ENCODE measurements at regions not wholly inside any gene's neighbourhood (a gene's known extent, or its start where the extent isn't known, plus 50 kb on each side); places are given as distances from the start of the nearest gene placed in this dataset.
"Not testable (repeated sequence)": the region's sequence is repeated elsewhere in the genome, so short reads cannot be mapped to it uniquely, and the experiment has no call there.

DNA sequence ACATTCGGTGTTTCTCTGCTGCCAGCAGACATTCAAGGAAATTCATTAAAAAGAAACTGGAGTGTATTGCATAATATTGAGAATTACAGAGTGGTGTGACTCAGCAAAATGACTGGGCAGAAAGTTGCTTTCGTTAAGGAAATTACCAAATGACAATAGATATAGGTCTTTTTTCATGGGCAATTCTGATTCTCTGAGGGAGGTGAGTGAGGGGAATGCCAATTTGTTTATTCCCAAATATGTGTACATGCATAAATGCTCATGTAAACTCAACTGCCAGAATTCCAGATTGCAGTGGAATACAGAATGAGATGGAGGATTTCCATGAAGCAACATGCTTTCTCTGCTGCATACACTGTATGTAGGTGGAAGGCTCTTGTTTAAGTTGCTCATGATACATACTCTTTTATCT is 1730.1 kb downstream of the SLITRK5 start:
- DNase-seq, result peak; percentile 62

DNA sequence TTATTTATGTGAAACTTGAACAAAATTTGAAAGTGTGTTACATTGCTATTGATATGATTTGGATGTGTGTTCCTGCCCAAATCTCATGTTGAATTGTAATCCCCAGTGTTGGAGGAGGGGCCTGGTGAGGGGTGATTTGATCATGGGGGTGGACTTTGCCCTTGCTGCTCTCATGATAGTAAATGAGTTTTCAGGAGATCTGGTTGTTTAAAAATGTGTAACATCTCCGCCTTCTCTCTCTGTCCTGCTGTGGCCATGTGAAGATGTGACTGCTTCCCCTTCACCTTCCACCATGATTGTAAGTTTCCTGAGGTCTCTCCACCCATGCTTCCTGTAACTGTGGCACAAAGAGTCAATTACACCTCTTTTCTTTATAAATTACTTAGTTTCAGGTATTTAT is 1731.0 kb downstream of the SLITRK5 start:
- DNase-seq, result no peak

DNA sequence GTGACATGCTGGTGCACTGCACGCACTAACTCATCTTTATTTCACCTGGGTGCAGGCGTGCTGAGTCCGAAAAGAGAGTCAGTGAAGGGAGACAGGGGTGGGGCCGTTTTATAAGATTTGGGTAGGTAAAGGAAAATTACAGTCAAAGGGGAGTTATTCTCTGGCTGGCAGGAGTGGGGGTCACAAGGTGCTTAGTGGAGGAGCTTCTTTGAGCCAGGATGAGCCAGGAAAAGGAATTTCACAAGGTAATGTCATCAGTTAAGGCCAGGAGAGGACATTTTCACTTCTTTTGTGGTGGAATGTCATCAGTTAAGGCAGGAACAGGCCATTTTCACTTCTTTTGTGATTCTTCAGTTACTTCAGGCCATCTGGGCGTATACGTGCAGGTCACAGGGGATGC is 1734.9 kb downstream of the SLITRK5 start:
- not testable (repeated sequence) for DNase-seq

DNA sequence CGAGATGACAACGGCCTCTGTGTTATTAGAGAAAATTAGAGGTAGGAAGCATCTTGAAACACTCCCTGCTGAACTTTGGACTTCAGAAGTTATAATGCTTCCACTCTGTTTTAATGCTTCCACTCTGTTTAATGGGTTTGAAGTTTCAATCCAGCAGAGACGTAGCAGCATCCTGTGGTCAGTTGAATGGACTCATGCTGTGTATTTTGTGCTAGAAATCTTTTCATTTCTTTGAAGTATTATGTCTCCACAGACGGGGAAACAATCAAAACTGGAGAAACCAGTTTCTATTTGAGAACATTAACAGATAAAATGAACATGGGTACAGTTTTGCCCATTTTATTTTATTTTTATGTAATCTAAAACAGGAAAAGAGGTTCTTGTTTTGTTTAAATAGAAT is 1736.2 kb downstream of the SLITRK5 start:
- DNase-seq, result no peak

DNA sequence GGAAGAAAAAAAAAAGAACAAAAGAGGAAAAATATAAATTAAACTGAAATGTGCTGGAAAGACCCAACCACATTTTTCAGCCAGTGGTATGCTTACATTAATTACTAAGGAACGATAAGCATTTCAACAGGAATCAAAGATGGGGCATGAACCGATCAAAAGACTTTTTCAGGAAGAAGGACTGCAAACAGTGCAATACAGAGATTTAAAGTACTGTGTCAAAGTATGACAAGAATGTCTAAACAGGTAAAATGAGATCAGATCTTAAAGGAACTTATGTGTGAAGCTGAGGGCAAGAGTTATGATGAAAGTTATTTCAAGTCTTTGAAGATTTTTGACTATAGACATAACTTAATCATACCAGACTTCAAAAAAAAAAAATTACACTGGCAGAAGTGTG is 1761.8 kb downstream of the SLITRK5 start:
- DNase-seq, result no peak

DNA sequence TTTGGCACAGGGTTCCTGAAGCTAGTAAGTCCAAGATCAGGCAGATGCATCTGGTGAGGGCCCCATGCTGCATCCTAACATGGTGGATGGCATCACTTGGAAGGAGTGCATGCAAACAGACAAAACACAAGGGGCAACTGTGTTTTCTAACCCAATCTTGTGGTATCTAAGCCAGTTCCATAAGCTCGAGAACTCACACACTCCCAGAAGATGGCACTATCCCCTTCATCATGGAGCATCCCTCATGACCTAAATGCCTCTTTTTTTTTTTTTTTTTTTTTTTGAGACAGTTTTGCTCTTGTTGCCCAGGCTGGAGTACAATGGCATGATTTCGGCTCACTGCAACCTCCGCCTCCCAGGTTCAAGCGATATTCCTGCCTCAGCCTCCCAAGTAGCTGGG is 1763.5 kb downstream of the SLITRK5 start:
- DNase-seq, result not testable (repeated sequence)

DNA sequence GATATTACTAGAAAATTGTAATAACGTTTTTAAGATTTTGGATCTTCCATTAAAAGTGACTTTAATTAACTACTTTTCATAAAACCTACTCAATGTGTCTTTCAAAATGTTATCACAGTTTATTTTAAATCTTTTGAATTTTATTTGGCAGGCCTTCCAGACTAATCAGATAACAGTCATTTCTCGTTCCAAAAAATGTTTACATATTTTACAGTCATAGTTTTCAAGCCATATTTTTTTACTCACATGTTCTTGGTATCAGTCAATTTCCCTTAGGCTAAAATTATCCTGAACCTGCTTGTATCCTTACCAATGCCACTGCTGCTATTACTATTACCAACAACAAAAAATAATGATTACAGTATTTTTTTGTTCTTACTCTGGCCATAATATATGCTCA is 1783.5 kb downstream of the SLITRK5 start:
- DNase-seq, result no peak

DNA sequence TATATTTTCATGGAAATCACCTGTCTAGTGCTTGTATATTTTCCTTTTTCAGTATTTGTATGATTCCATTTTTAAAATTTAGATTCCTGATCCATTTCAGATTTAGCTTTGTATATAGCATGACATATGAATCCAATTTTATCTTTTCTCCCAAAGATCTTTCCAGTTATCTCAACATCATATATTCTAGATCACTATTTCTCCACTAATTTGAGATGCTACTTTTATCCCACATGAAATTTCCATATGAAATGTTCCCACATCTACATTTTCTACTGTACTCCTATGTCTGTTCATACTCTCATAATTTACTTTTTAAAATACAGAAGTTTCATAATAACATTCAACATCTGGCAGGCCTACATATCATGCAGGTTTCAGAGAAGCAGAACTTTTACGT is 1784.1 kb downstream of the SLITRK5 start:
- no peak for DNase-seq

DNA sequence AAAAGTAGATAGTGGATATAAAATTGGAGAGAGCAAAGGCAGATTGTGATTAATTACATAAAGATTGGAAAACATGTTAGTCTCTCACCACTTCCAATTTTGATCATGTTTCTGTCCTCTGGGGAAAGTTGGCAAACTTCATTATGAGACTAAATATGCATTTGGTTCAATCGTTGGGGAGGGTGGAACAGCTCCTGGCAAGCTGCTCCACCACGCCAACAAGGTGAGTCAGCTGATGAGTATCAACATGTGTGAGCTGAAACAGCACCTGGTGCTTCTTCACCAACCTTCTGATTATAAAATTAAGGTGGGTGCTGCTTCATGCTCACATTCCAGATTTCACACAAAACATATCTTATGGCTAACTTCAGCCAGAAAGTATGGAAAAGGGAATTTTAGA is 1784.6 kb downstream of the SLITRK5 start:
- DNase-seq, result no peak

DNA sequence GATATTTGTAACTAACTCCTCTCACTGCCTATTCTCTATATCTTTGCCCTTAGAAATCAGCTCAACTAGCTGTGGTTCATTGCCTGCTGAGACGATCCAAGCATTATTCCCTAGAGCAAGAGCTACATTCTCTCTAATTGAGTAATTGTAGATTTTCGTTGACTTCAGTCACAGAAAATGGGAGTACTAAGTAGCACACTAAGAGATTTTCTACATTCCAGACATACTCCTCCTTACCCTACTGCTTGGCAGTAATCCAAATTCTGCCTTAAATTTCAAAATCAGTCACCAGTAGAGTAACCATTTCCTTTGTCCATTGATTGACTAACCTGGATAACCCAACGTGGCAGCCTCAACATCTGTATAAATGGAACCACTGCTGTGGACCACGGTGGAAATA is 1786.8 kb downstream of the SLITRK5 start:
- peak; percentile 62 for DNase-seq

DNA sequence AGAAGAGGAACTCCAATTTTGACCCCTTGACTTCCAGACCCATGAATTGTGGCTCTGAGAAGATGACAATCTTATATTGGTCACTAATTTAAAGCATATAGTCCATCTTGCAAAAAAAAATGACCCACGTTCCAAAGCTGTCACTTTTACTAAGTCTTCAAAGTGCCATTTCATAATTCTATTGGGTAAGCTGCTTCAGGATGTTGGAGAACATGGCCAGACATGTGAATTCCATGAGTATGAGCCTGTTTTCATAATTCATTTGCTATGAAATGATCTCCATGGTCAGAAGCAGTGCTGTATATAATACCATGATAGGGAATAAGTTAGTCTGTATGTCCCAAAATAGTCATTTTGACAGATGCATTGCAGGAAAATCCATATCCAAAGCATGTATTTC is 1787.3 kb downstream of the SLITRK5 start:
- no peak for DNase-seq

DNA sequence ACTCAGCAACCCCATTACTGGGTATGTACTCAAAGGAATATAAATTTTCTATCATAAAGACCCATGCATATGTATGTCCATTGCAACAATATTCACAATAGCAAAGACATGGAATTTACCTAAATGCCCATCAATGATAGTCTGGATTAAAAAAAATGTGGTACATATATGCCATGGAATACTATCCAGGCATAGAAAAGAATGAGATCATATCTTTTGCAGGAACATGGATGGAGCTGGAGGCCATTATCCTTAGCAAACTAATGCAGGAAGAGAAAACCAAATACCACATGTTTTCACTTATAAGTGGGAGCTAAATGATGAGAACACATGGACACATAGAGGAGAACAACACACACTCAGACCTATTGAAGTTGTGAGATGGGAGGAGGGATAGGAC is 1789.7 kb downstream of the SLITRK5 start:
- not testable (repeated sequence) for DNase-seq

DNA sequence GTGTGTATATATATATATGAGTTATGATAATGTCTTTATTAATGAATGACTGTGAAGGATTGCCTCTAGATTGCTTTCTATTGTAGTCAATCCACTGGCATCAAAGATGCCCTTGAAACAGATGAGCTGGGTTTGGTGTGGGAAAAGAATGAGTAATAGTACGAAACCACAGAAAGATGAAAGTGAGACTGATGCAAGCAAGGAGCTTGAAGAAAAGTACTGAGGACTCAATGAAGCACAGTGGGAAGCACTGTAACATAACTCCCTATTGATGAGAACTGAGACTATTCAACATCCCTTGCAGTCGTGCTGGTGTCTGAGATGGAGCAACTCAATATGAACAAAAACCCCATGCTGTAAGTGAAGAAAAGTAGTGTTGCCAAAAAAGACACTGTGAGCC is 1794.2 kb downstream of the SLITRK5 start:
- peak; percentile 41 for DNase-seq

DNA sequence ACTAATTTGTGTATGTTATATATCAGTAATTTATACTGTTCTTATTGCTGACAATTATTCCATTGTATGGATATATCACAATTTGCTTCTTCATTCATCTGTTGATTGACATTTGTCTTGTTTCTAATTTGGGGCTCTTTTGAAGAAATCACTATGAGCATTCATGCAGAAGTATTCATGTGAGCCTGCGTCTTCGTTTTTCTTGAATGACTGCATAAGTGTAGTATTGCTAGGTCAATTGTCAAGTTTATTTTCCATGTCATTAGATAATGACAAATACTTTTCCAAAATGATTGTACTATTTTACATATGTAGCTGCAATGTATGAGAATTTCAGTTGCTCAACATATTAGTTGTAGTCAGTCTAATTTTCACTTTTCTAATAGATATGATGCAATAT is 1796.9 kb downstream of the SLITRK5 start:
- DNase-seq, result no peak

DNA sequence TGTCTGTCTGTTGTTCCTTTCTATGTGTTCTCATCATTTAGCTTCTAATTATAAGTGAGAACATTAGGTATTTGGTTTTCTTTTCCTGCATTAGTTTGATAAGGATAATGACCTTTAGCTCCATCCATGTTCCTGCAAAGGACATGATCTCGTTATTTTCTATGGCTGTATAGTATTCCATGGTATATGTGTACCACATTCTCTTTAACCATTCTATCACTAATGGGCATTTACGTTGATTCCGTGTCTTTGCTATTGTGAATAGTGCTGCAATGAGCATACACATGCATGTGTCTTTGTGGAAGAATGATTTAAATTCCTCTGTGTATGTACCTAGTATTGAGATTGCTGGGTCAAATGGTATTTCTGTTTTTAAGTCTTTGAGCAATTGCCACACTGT is 1799.7 kb downstream of the SLITRK5 start:
- no peak for DNase-seq

DNA sequence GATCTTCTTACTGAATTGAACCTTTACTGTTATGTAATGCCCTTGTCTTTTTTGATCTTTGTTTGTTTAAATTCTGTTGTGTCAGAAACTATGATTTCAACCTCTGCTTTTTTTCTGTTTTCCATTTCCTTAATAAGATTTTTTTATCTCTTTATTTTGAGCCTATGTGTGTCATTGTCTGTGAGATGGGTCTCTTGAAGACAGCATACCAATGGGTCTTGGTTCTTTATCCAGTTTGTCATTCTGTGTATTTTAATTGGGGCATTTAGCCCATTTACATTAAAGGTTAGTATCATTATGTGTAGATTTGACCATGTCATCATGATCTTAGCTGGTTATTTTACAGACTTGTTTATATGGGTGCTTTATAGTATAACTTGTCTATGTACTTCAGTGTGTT is 1803.3 kb downstream of the SLITRK5 start:
- no peak for DNase-seq

DNA sequence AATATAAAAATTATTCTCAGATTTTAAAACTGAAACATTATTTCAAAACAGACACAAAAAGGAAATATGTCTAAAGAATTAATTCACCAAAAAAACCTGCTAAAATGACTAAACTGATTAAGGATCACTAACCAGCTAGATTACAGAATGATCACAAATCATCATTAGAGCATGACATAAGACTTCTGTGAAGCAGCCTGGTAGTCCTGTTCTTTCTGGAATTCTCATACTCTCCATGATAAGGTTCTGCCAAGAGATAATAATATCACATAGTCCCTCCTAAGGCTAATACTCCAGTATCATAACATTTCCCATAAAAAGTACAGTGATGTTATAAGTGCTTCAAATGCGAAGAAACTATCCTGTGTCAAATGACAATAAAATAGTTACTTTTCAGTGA is 1814.9 kb downstream of the SLITRK5 start:
- no peak for DNase-seq

DNA sequence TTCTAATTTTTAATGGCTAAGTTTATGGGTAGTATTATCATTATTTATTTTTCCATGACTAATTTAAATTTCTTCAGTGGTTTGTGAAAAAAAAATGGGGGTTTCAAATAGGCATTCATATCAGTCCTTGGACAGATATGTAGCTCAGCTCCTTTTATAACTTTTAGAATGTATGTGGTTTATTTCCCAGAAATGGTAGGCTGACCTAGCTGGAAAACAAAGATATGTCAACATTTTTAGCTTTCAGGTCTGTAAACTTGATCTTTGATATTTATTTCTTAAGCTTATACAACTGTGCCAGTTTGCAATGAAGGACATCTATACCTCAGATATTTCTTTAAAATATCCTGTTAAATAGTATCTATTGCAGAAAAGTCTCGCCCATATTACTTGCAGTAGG is 1815.5 kb downstream of the SLITRK5 start:
- no peak for DNase-seq

DNA sequence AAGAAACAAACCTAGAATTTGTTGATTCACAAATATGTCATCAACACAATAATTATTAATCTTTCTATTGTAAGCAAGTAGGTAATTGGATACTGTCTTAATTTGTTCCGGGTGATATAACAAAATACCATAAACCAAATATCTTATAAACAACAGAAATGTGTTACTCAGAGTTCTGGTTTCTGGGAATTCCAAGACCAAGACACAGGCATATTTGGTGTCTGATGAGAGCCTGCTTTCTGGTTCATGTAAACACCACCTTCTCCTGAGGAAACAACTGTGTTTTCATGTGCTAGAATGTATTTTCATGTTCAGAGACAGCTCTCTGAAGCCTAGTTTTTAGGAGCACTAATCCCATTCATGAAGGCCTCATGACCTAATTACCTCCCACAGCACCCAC is 1819.5 kb downstream of the SLITRK5 start:
- DNase-seq, result peak; percentile 47

DNA sequence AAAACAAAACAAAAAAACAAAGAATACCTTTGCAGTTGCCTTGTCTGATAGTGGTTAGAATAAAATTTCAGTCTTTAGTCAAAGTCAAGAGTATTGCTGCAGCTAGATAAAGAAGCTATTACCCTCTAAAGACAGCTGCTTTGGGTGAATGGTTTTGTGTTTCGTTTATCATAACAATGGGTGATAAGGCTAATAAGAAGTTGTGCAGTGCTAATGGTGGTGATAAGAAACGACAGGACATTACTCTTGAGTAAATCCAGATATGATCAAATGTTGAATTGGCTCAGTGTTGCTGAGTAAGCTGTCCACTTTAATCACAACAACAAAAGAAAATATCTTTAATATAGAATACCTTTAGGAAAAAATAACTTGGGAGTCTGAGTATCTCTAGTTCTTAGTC is 1825.3 kb downstream of the SLITRK5 start:
- DNase-seq, result no peak

DNA sequence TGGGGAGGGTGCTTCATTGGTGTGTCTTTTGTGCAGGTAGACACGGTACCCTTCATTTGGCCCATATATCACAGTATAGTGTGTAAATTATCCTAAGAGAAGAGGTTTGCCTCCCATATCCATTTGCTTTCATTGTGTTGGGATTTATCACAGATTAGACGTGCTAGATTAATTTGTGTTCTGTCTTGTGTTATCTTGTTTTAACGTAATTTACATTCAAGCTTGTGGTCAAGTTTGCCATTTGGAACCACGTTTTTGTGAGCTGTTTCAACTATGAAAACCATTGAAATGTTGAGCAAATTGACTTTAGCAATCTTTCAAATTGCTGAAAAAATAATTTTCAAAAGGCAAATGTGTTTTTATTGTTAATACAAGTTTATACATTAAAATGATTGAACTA is 1826.5 kb downstream of the SLITRK5 start:
- DNase-seq, result no peak

DNA sequence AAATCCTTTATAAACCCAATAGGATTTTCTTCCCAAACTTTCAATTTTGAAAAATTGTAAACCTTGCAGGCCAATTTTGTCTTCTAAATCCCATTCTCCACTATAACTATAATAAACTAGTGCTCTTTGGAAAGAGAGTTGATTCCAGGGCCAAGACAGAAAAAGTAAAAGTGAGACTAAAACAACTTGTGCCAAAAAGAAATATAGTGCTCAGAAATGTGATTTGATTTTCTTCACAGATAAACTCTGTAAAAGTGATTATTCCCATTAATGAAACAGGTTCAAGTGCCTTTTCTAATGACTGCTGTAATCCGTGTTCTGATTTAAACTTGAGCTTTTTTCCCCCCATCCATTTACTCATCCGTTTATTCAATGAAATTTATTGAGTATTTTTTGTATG is 1831.1 kb downstream of the SLITRK5 start:
- no peak for DNase-seq

DNA sequence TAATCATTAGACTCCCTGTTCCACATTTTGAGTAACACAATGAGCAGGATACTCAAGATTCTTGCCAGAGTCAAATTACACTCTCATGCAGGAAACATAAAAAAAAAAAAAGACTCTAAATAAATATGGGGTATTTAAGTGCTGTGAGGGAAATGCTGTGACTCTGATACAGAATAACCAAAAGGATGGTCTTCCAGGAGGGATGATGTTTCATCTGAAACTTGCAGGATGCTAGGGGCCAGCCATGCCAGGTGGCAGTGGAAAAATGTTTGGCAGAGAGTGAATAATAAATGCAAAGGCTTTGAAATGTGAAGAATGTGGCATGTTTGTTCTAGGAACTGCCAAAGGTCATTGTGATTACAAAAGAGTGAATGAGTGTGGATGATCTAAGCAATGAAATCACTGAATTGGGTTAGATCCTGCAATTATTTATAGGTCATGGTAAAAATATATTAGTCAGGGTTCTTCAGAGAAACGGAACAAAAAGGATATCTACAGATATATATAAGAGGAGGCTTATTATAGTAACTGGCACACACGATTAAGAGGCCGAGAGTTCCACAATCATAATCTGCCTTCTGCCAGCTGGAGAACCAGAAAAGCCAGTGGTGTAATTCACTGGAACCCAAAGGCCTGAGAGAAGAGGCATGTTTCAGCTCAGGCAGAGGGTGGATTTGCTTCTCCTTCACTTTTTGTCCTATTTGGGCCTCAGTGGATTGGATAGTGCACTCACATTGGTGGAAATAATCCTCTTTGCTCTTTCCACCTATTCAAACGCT is 1832.8 kb upstream of the MIR17HG start:
- DNase-seq, result peak; percentile 83

DNA sequence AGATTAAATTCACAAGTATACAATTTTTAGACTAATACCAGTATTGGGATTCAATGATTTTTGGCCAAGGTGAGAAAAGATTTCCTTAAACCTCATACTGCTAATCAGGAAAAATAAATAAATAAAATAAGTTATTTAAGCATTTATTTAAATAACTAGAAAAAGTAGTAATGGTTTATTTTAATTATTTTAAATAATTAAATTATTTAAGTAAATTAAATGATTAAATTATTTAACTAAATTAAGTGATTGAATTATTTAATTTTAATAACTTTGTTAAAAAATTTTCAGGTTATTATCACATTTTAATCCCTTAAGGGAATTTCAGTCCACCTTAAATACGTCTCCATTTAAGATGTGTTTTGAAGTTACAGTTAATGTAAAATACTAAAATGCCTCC is 1831.5 kb upstream of the MIR17HG start:
- DNase-seq, result no peak

DNA sequence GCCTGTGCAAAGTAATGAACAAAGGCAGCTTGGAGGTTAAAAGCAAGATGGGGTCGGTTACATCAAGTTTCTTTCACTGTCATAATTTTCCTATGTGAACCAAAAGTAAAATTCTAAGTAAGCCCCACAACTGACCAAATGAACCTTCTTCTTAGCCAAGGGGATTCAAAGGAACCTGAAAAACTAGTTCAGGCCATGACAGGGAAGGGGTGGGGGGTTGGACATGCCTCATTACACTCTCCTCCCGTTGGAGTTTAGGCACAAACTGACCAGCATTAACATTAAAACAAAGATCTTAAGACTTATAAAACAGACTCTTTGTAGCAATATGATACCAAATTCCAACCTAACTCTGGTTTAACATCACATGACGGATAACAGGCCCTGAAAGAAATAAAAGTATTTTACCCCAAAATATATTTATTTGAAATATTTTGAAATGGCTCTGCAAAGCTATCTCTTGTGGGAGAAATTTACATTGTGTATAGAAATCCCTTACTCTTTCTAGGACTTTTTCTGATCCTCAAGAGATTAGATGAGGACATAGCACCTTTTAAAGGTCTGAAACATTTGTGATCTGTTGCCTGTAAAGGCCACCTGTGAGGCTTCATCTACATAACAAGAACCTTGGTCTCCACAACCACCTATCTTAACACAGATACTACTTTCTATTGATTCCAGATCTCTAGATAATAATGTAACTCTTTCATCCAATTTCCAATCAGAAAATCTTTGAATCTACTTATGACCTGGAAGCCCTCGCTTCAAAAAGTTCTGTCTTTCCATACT is 1829.0 kb upstream of the MIR17HG start:
- no peak for DNase-seq

Measured in HCEC 1CT (cell line).